ENCODE measurements at regions not wholly inside any gene's neighbourhood (a gene's known extent, or its start where the extent isn't known, plus 50 kb on each side); places are given as distances from the start of the nearest gene placed in this dataset.

DNA sequence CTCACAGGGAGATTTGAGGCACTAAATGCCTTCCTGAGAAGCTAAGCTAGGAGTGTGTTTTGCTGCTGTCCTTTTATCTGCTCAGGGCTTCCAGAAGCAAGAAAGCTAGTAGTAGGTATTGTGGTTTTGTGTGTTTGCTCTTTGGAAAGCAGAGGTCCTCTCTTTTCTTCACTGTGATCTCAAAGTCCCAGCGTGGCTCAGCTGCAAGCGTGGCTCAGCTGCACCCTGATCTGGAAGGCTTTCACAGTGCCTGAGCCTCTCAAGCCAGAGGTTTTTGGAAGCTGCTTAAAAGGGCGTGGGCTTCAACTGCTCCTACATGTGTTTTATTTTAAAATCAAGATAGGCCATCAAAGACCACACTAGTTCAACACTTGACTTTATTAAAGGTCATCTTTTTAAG is 337.4 kb upstream of the RGS6 start:
- peak overlapping the region; percentile 69 for H3K27ac Mint-ChIP-seq (ENCODE audit: unreplicated experiment)
- H3K4me1 Mint-ChIP-seq (ENCODE audit: low read depth) = peaks cover 38% of the 10 kb centered on the region
- H3K9me3 Mint-ChIP-seq (ENCODE audit: low read depth) = peaks cover 2% of the 10 kb centered on the region
- DNase-seq (ENCODE audit: low spot score) = no peak
- H3K36me3 Mint-ChIP-seq (ENCODE audit: low read depth) = peaks cover 16% of the 10 kb centered on the region
- H3K27me3 Mint-ChIP-seq (ENCODE audit: low read depth) = no peaks in the 10 kb centered on the region
- TF ChIP-seq, protein P1, sequence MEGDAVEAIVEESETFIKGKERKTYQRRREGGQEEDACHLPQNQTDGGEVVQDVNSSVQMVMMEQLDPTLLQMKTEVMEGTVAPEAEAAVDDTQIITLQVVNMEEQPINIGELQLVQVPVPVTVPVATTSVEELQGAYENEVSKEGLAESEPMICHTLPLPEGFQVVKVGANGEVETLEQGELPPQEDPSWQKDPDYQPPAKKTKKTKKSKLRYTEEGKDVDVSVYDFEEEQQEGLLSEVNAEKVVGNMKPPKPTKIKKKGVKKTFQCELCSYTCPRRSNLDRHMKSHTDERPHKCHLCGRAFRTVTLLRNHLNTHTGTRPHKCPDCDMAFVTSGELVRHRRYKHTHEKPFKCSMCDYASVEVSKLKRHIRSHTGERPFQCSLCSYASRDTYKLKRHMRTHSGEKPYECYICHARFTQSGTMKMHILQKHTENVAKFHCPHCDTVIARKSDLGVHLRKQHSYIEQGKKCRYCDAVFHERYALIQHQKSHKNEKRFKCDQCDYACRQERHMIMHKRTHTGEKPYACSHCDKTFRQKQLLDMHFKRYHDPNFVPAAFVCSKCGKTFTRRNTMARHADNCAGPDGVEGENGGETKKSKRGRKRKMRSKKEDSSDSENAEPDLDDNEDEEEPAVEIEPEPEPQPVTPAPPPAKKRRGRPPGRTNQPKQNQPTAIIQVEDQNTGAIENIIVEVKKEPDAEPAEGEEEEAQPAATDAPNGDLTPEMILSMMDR (IDR thresholded peaks at IDR 0.05) = no peak
- H3K4me3 Mint-ChIP-seq (ENCODE audit: unreplicated experiment) = no peak overlapping the region

DNA sequence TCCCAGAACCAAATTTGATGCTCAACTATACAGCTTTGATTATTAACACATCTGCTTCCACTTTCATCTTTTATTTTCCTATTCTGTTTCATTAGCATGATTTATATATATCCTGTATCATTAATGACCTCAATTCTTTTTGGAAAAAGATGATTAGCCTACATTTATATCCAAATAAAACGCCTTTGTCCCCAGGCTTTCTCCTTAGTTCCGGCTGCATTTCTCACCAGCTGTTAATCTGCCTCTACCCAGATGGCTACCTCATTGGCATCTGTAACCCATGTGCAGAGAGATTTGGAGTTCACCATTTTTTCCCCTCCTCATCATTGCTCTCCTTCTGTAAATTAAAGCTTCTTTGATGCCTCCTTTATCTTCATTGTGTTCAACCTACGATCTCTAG is 336.8 kb upstream of the RGS6 start:
- no peak for DNase-seq (ENCODE audit: low spot score)
- H3K27ac Mint-ChIP-seq (ENCODE audit: unreplicated experiment) = peak overlapping the region; percentile 27
- TF ChIP-seq, protein P1 (IDR thresholded peaks at IDR 0.05) = no peak
- H3K9me3 Mint-ChIP-seq (ENCODE audit: low read depth) = peaks cover 8% of the 10 kb centered on the region
- H3K4me3 Mint-ChIP-seq (ENCODE audit: unreplicated experiment) = no peak overlapping the region
- no peaks in the 10 kb centered on the region for H3K27me3 Mint-ChIP-seq (ENCODE audit: low read depth)
- H3K4me1 Mint-ChIP-seq (ENCODE audit: low read depth) = peaks cover 38% of the 10 kb centered on the region
- peaks cover 20% of the 10 kb centered on the region for H3K36me3 Mint-ChIP-seq (ENCODE audit: low read depth)

DNA sequence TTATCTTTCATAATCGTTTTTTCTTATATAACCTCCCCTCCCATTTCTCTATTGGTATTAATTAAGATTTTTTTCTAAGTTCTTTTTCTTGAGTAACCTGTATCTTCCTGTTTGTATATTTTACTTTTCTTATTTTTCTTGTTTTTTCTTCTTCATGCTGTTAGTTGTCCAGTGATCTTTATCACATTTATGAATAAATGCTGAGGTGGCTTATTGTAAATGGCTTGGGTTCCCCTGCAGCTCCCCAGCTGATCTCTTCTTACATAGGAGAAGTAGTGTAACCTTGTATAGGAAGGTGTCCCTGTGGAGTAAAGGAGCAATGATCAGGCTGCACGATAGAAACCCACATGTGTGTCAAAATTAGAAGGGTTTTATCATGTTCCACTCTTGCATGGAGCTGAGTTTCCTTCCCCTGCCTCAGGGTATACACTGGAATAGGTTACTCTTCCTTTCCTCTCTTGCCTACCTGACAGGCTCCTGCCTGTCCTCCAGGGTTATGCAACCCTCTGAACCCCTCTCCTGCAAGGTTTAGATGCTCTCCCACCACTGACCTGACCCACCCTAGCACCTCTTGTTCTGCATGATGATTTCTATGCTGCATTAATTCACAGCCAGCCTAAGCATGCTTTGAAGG is 334.8 kb upstream of the RGS6 start:
- peaks cover 37% of the 10 kb centered on the region for H3K36me3 Mint-ChIP-seq (ENCODE audit: low read depth)
- TF ChIP-seq, protein P1 (IDR thresholded peaks at IDR 0.05) = no peak
- DNase-seq (ENCODE audit: low spot score) = no peak
- H3K27me3 Mint-ChIP-seq (ENCODE audit: low read depth) = no peaks in the 10 kb centered on the region
- peaks cover 25% of the 10 kb centered on the region for H3K4me1 Mint-ChIP-seq (ENCODE audit: low read depth)
- H3K4me3 Mint-ChIP-seq (ENCODE audit: unreplicated experiment) = no peak overlapping the region
- H3K9me3 Mint-ChIP-seq (ENCODE audit: low read depth) = peaks cover 24% of the 10 kb centered on the region
- no peak overlapping the region for H3K27ac Mint-ChIP-seq (ENCODE audit: unreplicated experiment)

DNA sequence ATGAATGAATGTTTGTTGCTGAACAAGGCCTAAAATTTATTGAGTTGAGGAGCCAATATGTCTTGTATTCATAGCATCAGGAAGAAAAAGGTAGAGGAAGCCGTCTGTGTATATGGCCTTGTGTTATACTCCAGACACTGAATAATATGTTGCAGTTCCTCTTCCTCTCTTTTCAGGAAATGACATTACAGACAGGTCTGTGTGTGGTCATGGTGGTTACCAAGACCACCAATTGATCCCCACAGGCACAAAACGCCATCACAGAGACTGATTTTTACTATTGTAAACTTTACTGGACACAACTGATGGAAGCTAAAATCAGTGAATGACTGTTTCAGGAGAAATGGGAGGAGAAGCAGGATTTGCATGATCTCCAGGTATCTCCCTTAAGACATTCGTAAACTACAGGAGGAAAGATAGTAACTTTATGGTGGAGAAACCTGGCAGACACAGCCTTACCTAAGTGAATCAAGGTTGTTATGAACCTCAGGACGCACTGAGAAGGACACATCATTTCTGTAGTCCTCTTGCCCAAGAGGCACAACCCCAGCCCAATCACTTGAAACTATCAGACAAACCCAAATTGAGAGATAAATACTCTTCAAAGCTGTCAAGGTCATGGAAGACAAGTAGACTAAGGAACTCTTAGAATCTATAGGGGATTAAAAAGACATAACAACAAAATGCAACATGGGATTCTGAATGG is 334.1 kb upstream of the RGS6 start:
- Mint-ChIP-seq H3K36me3 (ENCODE audit: low read depth) (peaks cover 38% of the 10 kb centered on the region), H3K27me3 (ENCODE audit: low read depth) (no peaks in the 10 kb centered on the region), H3K4me3 (ENCODE audit: unreplicated experiment) (no peak overlapping the region), H3K4me1 (ENCODE audit: low read depth) (peaks cover 25% of the 10 kb centered on the region), H3K27ac (ENCODE audit: unreplicated experiment) (no peak overlapping the region), H3K9me3 (ENCODE audit: low read depth) (peaks cover 24% of the 10 kb centered on the region)
- TF ChIP-seq, protein P1 (IDR thresholded peaks at IDR 0.05) = no peak
- DNase-seq (ENCODE audit: low spot score) = no peak

DNA sequence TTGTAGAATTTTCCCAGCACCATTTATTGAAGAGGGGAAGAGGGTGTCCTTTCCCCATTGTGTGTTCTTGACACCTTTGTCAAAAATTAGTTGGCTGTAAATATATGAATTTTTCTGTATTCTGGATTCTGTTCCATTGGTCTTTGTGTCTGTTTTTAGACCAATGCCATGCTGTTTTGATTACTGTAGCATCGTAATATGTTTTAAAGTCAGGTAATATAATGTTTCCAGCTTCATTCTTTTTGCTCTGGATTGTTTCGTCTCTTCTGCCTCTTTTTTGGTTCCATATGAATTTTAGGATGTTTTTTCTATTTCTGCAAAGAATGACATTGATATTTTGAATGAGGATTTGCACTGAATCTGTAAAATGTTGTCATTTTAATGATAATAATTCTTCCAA is 331.9 kb upstream of the RGS6 start:
- Mint-ChIP-seq H3K4me1 (ENCODE audit: low read depth) (peaks cover 19% of the 10 kb centered on the region), H3K27me3 (ENCODE audit: low read depth) (no peaks in the 10 kb centered on the region), H3K36me3 (ENCODE audit: low read depth) (peaks cover 37% of the 10 kb centered on the region), H3K27ac (ENCODE audit: unreplicated experiment) (no peak overlapping the region), H3K4me3 (ENCODE audit: unreplicated experiment) (no peak overlapping the region), H3K9me3 (ENCODE audit: low read depth) (peaks cover 28% of the 10 kb centered on the region)
- DNase-seq (ENCODE audit: low spot score) = no peak
- TF ChIP-seq, protein P1 (IDR thresholded peaks at IDR 0.05) = no peak
